ENCODE measurements at regions not wholly inside any gene's neighbourhood (a gene's known extent, or its start where the extent isn't known, plus 50 kb on each side); places are given as distances from the start of the nearest gene placed in this dataset.

DNA sequence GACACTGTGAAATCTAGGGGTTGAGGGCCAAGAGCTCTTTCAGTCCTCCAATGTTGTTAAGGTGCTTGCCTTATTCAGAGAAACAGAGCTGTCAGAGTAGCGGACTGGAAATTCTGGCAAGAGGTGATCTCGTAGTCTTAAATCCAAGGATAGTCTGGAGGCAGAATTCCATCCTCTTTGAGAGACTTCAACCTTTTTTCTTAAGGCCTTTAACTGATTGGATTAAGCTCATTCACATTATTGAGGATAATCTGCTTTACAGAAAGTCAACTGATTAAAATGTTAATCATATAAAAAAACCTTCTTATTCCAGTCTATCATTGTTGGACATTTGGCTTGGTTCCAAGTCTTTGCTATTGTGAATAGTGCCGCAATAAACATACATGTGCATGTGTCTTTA is 243.1 kb upstream of the COX7C start:
- Histone ChIP-seq H3K4me1 (no peaks in the 10 kb centered on the region), H3K36me3 (no peaks in the 10 kb centered on the region), H3K27me3 (no peaks in the 10 kb centered on the region), H3K4me3 (no peak overlapping the region), H3K9me3 (no peaks in the 10 kb centered on the region), H3K27ac (no peak overlapping the region)
- no peak for TF ChIP-seq CTCF (IDR thresholded peaks at IDR 0.05)
- no peak for DNase-seq (ENCODE audit: low spot score)

DNA sequence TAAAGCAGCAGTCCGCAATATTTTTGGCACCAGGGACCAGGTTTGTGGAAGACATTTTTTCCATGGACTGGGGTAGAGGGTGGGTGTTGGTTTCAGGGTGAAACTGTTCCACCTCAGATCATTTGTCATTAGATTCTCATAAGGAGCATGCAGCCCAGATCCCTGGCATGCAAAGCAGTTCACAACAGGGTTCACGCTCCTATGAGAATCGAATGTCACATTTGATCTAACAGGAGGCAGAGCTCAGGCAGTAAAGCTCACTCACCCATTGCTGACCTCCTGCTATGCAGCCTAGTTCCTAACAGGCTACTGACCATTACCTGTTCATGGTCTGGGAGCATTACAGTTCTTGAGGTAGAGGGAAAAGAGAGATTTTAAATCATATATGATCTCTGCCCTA is 241.5 kb upstream of the COX7C start:
- Histone ChIP-seq H3K4me1 (no peaks in the 10 kb centered on the region), H3K36me3 (no peaks in the 10 kb centered on the region), H3K27me3 (no peaks in the 10 kb centered on the region), H3K27ac (no peak overlapping the region), H3K9me3 (no peaks in the 10 kb centered on the region), H3K4me3 (no peak overlapping the region)
- TF ChIP-seq CTCF (IDR thresholded peaks at IDR 0.05), result no peak
- DNase-seq (ENCODE audit: low spot score), result no peak

- Histone ChIP-seq H3K4me1 (no peaks in the 10 kb centered on the region), H3K36me3 (no peaks in the 10 kb centered on the region), H3K27ac (no peak overlapping the region), H3K4me3 (no peak overlapping the region), H3K9me3 (no peaks in the 10 kb centered on the region), H3K27me3 (no peaks in the 10 kb centered on the region)
- no peak for DNase-seq (ENCODE audit: low spot score)
- TF ChIP-seq CTCF (IDR thresholded peaks at IDR 0.05), result no peak
Measured at GRCh38 chr5:86403190-86403589, 214.6 kb upstream of the COX7C start.

GRCh38 chr5:86404256-86404655 is 213.5 kb upstream of the COX7C start:
- Histone ChIP-seq H3K36me3 (no peaks in the 10 kb centered on the region), H3K4me3 (no peak overlapping the region), H3K27ac (no peak overlapping the region), H3K9me3 (no peaks in the 10 kb centered on the region), H3K27me3 (no peaks in the 10 kb centered on the region), H3K4me1 (no peaks in the 10 kb centered on the region)
- DNase-seq (ENCODE audit: low spot score), result no peak
- TF ChIP-seq CTCF (IDR thresholded peaks at IDR 0.05), result no peak

- no peak overlapping the region for H3K27ac ChIP-seq
- no peaks in the 10 kb centered on the region for H3K36me3 ChIP-seq
- H3K27me3 ChIP-seq, result no peaks in the 10 kb centered on the region
- no peak for DNase-seq (ENCODE audit: low spot score)
- H3K4me1 ChIP-seq, result no peaks in the 10 kb centered on the region
- H3K9me3 ChIP-seq, result no peaks in the 10 kb centered on the region
- no peak overlapping the region for H3K4me3 ChIP-seq
- no peak for TF ChIP-seq CTCF (IDR thresholded peaks at IDR 0.05)
Measured at GRCh38 chr5:86407711-86408110, 210.0 kb upstream of the COX7C start.

- Histone ChIP-seq H3K4me1 (no peaks in the 10 kb centered on the region), H3K27ac (no peak overlapping the region), H3K27me3 (no peaks in the 10 kb centered on the region), H3K36me3 (no peaks in the 10 kb centered on the region), H3K4me3 (no peak overlapping the region), H3K9me3 (no peaks in the 10 kb centered on the region)
- TF ChIP-seq CTCF (IDR thresholded peaks at IDR 0.05), result no peak
- DNase-seq (ENCODE audit: low spot score), result no peak
Measured at GRCh38 chr5:86411596-86411995, 206.1 kb upstream of the COX7C start.

All from right atrium auricular region (tissue), 2 donors.